ENCODE measurements at regions not wholly inside any gene's neighbourhood (a gene's known extent, or its start where the extent isn't known, plus 50 kb on each side); places are given as distances from the start of the nearest gene placed in this dataset.
"Not testable (repeated sequence)": the region's sequence is repeated elsewhere in the genome, so short reads cannot be mapped to it uniquely, and the experiment has no call there.

GRCh38 chr6:19159089-19159488, 678.1 kb upstream of the ID4 start:
- no peak for DNase-seq

- no peak for DNase-seq
Measured at GRCh38 chr6:19159561-19159960, 677.6 kb upstream of the ID4 start.

GRCh38 chr6:19160081-19160730, 677.0 kb upstream of the ID4 start:
- DNase-seq: no peak

- DNase-seq: no peak
Measured at GRCh38 chr6:19167251-19167650, 669.9 kb upstream of the ID4 start.

GRCh38 chr6:19169366-19169765, 667.8 kb upstream of the ID4 start:
- DNase-seq: no peak

- DNase-seq: no peak
Measured at GRCh38 chr6:19175023-19175422, 662.1 kb upstream of the ID4 start.

- DNase-seq: no peak
Measured at GRCh38 chr6:19180348-19181072, 656.7 kb upstream of the ID4 start.

- DNase-seq: no peak
Measured at GRCh38 chr6:19181211-19181610, 656.0 kb upstream of the ID4 start.

GRCh38 chr6:19193624-19194023, 643.5 kb upstream of the ID4 start:
- no peak for DNase-seq

GRCh38 chr6:19204445-19204844, 632.7 kb upstream of the ID4 start:
- DNase-seq: no peak

GRCh38 chr6:19205076-19205475, 632.1 kb upstream of the ID4 start:
- DNase-seq: no peak

GRCh38 chr6:19209202-19209601, 628.0 kb upstream of the ID4 start:
- no peak for DNase-seq

GRCh38 chr6:19210849-19211590, 626.1 kb upstream of the ID4 start:
- no peak for DNase-seq

- no peak for DNase-seq
Measured at GRCh38 chr6:19214231-19214630, 622.9 kb upstream of the ID4 start.

- no peak for DNase-seq
Measured at GRCh38 chr6:19219931-19220330, 617.2 kb upstream of the ID4 start.

GRCh38 chr6:19231878-19232561, 605.1 kb upstream of the ID4 start:
- no peak for DNase-seq

GRCh38 chr6:19245656-19246055, 591.5 kb upstream of the ID4 start:
- no peak for DNase-seq

GRCh38 chr6:19247181-19247580, 590.0 kb upstream of the ID4 start:
- not testable (repeated sequence) for DNase-seq

- DNase-seq: not testable (repeated sequence)
Measured at GRCh38 chr6:19256123-19256522, 581.0 kb upstream of the ID4 start.

GRCh38 chr6:19261642-19262041, 575.5 kb upstream of the ID4 start:
- DNase-seq: no peak

- DNase-seq: no peak
Measured at GRCh38 chr6:19268117-19268516, 569.1 kb upstream of the ID4 start.

GRCh38 chr6:19268718-19269117, 568.5 kb upstream of the ID4 start:
- DNase-seq: no peak

GRCh38 chr6:19269341-19269898, 567.8 kb upstream of the ID4 start:
- DNase-seq: no peak
